SK-N-SH (cell line): ENCODE measurements at regions not wholly inside any gene's neighbourhood (a gene's known extent, or its start where the extent isn't known, plus 50 kb on each side); places are given as distances from the start of the nearest gene placed in this dataset.

Source experiments
- POLR2AphosphoS5 ChIP-seq: IDR thresholded peaks from 2 replicates; pipeline ENCODE4 v1.6.1; 2012; ENCODE audit warnings: low read depth, low read length
- RAD21 ChIP-seq: IDR thresholded peaks from 2 replicates; pipeline ENCODE4 v1.6.1; 2012; ENCODE audit warnings: mild to moderate bottlenecking, low read length
- RCOR1 ChIP-seq: fragments of 150-350 bp; IDR thresholded peaks from 2 replicates; pipeline ENCODE4 v1.6.1; 2017; ENCODE audit warnings: antibody characterized with exemption, low read length
- SMC3 ChIP-seq: IDR thresholded peaks from 2 replicates; pipeline ENCODE4 v1.6.1; 2012; ENCODE audit warnings: low read depth, low read length, improper control_type of control experiment
- TF ChIP-seq, protein P1 (sequence below): fragments of 200-600 bp; sonication (generic); IDR thresholded peaks from 2 replicates; pipeline ENCODE4 v1.6.1; 2017; ENCODE audit warnings: antibody characterized with exemption, mild to moderate bottlenecking, moderate library complexity

DNA sequence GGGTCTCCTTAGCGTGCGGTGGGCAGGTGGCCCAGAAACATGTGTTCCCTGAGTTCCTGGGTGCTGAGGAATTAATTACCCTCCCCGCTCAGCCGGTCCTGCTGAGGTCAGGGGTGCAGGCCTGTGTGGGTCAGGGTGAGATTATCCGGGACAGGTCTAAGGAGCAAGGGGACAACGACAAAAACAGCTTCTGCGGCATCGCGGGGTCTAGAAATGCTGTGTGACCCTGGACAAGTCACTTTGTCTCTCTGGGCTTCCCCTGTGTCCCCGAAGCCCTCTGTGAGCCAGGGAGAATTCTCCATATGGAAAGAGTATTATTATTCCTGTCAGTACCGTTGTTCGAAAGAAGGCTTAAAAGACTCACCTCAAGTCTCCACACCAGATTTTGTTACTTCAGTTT is 186.1 kb downstream of the MN1 start:
- no peak for TF ChIP-seq RAD21
- TF ChIP-seq POLR2AphosphoS5, result no peak
- no peak for TF ChIP-seq SMC3
- TF ChIP-seq, protein P1, sequence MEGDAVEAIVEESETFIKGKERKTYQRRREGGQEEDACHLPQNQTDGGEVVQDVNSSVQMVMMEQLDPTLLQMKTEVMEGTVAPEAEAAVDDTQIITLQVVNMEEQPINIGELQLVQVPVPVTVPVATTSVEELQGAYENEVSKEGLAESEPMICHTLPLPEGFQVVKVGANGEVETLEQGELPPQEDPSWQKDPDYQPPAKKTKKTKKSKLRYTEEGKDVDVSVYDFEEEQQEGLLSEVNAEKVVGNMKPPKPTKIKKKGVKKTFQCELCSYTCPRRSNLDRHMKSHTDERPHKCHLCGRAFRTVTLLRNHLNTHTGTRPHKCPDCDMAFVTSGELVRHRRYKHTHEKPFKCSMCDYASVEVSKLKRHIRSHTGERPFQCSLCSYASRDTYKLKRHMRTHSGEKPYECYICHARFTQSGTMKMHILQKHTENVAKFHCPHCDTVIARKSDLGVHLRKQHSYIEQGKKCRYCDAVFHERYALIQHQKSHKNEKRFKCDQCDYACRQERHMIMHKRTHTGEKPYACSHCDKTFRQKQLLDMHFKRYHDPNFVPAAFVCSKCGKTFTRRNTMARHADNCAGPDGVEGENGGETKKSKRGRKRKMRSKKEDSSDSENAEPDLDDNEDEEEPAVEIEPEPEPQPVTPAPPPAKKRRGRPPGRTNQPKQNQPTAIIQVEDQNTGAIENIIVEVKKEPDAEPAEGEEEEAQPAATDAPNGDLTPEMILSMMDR, result no peak
- TF ChIP-seq RCOR1, result no peak
